ENCODE measurements at regions not wholly inside any gene's neighbourhood (a gene's known extent, or its start where the extent isn't known, plus 50 kb on each side); places are given as distances from the start of the nearest gene placed in this dataset.
"Not testable (repeated sequence)": the region's sequence is repeated elsewhere in the genome, so short reads cannot be mapped to it uniquely, and the experiment has no call there.

- DNase-seq: no peak
Observed at GRCh38 chr6:6940031-6941025, 167.4 kb upstream of the RREB1 start.

- no peak for DNase-seq
Observed at GRCh38 chr6:6941201-6941600, 166.6 kb upstream of the RREB1 start.

DNA sequence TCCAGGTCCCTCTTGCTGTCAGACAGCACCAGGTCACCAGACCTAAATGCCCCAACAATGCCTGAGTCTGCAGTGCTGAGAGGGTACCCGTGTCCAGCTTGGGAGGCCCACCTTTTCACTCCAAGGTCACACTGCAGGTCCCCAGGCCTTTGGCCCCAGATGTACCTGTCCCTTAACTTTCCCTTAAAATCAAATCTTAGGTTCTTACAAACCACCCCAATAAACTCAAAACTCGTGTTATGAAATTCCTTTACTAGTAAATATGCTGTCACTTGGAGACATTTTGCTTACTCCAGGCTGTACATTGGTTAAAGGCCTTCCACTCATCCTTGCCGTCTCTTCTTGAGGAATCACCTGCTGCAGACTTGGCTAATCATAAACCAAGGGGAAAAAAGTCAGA is 165.7 kb upstream of the RREB1 start:
- DNase-seq: no peak

DNA sequence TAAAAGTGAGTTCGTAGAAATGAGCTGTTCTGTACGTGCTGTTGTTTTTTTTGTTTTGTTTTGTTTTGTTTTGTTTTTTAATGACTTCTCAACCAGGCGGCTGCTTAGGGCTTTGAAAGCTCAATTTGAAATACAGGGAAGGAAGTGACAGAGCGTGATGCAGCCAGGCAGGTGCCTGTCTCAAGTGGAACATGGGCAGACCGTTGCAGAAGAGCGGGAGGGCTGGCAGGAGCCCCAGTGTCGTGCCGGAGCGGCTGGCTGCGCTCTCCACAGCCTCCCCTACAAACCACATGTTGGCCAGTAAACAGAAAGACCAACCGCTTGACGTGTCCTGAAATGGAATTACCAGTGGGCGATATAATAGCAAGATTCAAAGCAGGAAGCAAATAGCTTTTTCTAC is 164.9 kb upstream of the RREB1 start:
- peak in 17 of 56 donors; percentile 1 to 32 (median 18) for DNase-seq

DNA sequence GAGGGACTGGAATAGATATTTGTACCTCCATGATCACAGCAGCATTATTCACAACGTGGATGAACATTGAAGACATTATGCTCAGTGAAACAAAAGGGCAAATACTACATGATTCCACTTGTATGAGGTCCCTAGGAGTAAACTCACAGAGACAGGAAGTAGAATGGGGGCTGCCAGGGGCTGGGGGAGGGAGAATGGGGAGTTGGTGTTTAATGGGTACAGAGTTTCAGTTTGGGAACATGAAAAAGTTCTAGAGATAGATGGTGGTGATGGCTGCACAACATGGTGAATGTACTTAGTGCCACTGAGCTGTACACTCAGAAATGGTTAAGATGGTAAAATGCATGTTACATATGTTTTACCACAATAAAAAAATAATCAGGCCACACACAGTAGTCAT is 164.3 kb upstream of the RREB1 start:
- DNase-seq: no peak

DNA sequence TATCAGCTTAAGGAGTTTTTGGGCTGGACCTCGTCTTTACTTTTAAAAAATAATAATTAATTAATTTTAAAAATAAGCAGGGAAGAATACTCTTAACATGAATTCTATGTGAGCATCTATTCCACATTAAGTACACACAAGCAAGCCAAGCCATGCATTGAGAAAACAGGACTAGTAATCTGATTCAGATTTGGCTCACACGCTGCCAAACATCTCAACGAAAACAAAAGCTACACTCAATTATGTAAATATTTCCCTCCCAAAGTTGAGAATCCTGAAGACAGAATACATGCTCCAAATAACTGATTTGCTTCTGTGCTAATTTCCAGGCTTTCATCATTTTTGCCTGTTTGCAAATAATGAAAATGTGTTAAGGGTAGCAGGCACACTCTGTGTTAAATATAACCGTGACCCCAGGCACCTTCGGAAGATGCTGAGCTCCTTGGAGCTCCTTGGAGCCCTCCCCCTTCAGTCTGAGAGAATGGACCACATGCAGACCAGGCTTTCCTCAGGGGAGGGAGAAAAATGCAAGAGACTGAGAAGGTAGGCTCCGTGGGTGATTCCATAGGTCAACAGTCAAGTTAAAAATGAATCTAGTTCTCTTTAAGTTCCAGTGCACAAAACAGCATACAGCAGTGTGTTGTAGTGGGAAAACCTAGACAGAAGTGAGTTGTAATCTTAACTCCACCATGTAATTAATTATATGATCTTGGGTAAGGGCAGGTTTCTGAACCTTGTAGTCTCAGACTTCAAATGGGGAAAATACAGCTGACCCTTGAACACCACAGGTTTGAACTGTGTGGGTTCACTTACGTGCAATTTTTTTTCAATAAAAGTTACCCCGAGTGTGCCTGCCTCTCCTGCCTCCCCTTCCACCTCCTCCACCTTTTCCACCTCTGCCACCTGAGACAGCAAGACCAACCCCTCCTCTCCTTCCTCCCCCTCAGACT is 161.3 kb upstream of the RREB1 start:
- no peak for DNase-seq

DNA sequence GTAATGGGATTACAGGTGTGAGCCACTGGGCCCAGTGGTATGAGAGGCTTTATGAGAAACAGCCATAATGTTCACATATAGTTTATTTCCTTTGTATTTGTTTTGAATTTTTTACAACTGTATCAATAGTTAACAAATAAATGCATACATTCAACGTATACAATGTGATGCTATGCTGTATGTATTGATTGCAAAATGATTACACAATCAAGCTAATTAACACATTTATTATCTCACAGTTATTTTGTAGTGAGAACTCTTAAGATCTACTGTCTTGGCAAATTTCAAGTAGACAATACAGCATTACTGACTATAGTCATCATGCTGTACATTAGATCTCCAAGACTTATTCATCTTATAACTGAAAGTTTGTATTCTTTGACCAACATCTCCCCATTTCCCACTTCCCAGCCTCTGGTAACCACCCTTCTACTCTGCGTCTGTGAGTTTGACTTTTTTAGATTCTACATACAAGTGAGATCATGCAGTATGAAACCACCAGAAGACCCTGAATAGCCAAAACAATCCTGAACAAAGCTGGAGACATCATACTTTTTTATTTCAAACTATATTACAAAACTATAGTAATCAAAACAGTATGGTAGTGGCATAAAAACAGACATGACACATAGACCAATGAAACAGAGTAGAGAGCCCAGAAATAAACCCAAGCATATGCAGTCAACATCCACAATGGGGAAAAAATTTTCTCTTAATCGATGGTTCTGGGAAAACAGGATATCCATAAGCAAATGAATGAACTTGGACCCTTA is 157.2 kb upstream of the RREB1 start:
- DNase-seq: no peak

DNA sequence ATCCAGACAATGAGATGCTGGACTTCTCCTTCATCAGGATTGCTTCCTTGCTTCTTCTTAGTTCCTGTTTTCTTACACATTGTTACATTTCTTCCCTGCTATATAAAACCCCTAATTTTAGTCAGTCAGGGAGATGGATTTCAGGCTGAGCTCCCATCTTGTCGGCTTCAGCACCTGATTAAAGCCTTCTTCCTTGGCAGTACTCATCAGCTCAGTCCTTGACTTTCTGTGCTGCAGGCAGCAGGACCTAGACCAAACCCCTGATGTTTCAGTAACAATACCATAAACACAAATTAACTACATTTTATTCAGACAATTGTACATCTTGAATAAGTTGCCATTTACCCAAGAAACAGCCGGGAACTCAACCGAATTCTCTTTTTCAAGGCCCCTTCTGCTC is 156.4 kb upstream of the RREB1 start:
- no peak for DNase-seq

- no peak for DNase-seq
Observed at GRCh38 chr6:6952484-6952883, 155.3 kb upstream of the RREB1 start.

- DNase-seq: not testable (repeated sequence)
Observed at GRCh38 chr6:6952927-6953326, 154.8 kb upstream of the RREB1 start.

- no peak for DNase-seq
Observed at GRCh38 chr6:6960571-6961251, 147.1 kb upstream of the RREB1 start.

DNA sequence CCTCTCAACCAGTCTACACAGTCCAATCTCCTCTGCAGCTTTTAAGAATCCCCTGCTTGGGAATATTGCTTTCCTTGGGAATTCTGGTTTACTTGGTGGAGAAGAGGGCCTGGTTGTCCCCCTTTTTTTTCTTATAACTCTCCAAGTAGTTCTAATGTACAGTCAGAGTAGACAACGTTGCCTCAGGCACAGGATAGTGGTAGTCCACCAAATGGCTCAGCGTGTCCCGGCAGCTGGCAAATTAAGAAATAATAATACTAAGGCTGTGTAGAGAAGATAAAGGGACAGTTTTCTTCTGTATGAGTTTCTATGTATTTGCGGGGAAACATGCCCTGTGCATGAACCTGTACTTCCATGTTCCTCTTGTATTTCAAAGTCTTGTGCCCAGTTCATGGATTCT is 145.7 kb upstream of the RREB1 start:
- no peak for DNase-seq

DNA sequence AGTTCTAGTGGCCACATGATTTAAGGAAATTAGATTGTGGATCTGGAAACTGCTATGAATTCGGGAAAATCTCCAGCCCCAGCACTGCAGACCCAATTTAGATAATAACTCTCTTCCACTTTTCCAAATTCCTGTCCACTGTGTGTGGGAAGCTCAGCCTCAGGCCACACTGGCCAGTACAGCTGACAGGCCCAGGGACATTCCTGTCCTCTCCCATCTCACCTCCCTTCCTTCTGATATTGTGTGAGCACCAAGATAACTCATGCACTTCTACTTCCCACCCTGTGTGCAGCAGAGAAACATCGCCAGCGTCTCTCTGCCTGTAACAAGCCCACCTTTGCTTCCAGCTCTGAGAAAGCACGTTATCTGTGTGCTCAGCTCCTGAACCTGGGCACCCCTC is 145.1 kb upstream of the RREB1 start:
- DNase-seq: no peak

GRCh38 chr6:6963390-6963789 is 144.4 kb upstream of the RREB1 start:
- DNase-seq: not testable (repeated sequence)

DNA sequence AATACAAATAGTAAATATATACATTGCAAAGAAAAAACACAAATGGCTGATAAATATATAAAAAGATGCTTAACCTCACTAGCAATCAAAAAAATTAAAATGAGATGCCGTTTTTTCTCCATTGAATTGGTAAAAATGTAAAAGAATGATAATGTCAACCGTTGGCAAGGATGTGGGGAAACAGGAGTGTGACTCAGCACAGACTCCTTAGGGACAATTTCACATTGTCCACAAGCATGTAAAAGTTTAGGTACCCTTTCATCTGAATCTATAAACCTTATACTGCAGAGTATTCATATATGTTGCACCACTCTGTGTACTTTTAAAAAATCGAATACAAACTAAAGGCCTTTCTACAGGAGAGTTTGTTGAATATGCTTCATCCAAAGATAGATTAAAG is 143.1 kb upstream of the RREB1 start:
- DNase-seq: no peak

- DNase-seq: no peak
Observed at GRCh38 chr6:6966127-6966526, 141.6 kb upstream of the RREB1 start.

GRCh38 chr6:6966569-6966968 is 141.2 kb upstream of the RREB1 start:
- no peak for DNase-seq

GRCh38 chr6:6968357-6968730 is 139.4 kb upstream of the RREB1 start:
- no peak for DNase-seq

GRCh38 chr6:6968731-6969552 is 138.8 kb upstream of the RREB1 start:
- DNase-seq: no peak

GRCh38 chr6:6969761-6970223 is 138.0 kb upstream of the RREB1 start:
- no peak for DNase-seq

All from amygdala (tissue), 56 donors.